Heart left ventricle (tissue), 16 donors: ENCODE measurements at regions not wholly inside any gene's neighbourhood (a gene's known extent, or its start where the extent isn't known, plus 50 kb on each side); places are given as distances from the start of the nearest gene placed in this dataset.

Source experiments
- ATAC-seq, 4 donors: fragments of 200-7000 bp; cut with Tn5 transposase; one replicate each; pipeline ENCODE4 v1.9.1; 2020 to 2022; ENCODE audit warnings: moderate library complexity in 4 of 4, mild to moderate bottlenecking in 3 of 4, moderate number of reproducible peaks in 1 of 4
- DNase-seq, 5 donors: peaks; one replicate each; pipeline ENCODE4 v3.0.0-alpha.2; 2020
- H3K27ac ChIP-seq, 12 donors: fragments of 200-600 bp; sonication (generic) in 4 of 12; one replicate each; pipeline versions ENCODE4 v1.5.0 to v1.8.0; 2016 to 2022; ENCODE audit warnings: mild to moderate bottlenecking in 2 of 12
- H3K27me3 ChIP-seq, 9 donors: fragments of 200-600 bp; sonication (generic) in 2 of 9; one replicate each; pipeline versions ENCODE4 v1.5.1 to v1.8.0; 2016 to 2022; ENCODE audit warnings: mild to moderate bottlenecking in 3 of 9
- H3K36me3 ChIP-seq, 9 donors: fragments of 200-600 bp; sonication (generic) in 2 of 9; one replicate each; pipeline versions ENCODE4 v1.5.0 to v1.8.0; 2018 to 2022; ENCODE audit warnings: mild to moderate bottlenecking in 2 of 9
- H3K4me1 ChIP-seq, 12 donors: fragments of 200-600 bp; sonication (generic) in 4 of 12; one replicate each; pipeline versions ENCODE4 v1.5.0 to v1.8.0; 2016 to 2022; ENCODE audit warnings: mild to moderate bottlenecking in 3 of 12
- H3K4me3 ChIP-seq, 12 donors: fragments of 200-600 bp; sonication (generic) in 4 of 12; one replicate each; pipeline versions ENCODE4 v1.5.0 to v1.8.0; 2017 to 2022; ENCODE audit warnings: mild to moderate bottlenecking in 9 of 12, moderate library complexity in 4 of 12
- H3K9me3 ChIP-seq, 12 donors: fragments of 200-600 bp; sonication (generic) in 4 of 12; one replicate each; pipeline versions ENCODE4 v1.5.0 to v1.8.0; 2016 to 2022; ENCODE audit warnings: mild to moderate bottlenecking in 1 of 12
- CTCF ChIP-seq, 12 donors: fragments of 200-600 bp; sonication (generic) in 4 of 12; IDR thresholded peaks; one replicate each; pipeline versions ENCODE4 v1.5.0 to v1.8.0; 2018 to 2022; ENCODE audit warnings: antibody characterized with exemption in 12 of 12, mild to moderate bottlenecking in 5 of 12
- POLR2A ChIP-seq, 2 donors: fragments of 450-650 bp; IDR thresholded peaks; one replicate each; pipeline ENCODE4 v1.6.1; 2017; ENCODE audit warnings: antibody characterized with exemption in 2 of 2, mild to moderate bottlenecking in 2 of 2, moderate library complexity in 2 of 2
- WGBS, 4 donors: extraction: QIAGEN DNeasy Blood & Tissue Kit in 2 of 4; methylation state at CpG; one replicate each; pipeline versions ENCODE4 v1.1.5 to v1.1.7; 2013 to 2018; 5-methylcytosine and 5-hydroxymethylcytosine counted together
- intact Hi-C, 10 donors: fragments of 100-400 bp; cut with DNase I; formaldehyde crosslinking; loops; one replicate each; pipeline versions ENCODE4 v1.11.1 to v1.14.2; 2022
- donor health status: ischemic (EF 13 %, LVEDD 7.1; RV severe dilation, severe dysfunction).
- donor health status: healthy with polysubstance abuse.
- donor health status: DM: no; HTN: yes; CAD: no.
- donor health status: DM: no; HTN: no; CAD: no.
- donor health status: ischemic (EF 25% LVEDD 6.9; RV normal size, moderate dysfunction).
- donor health status: ischemic (EF 25% LVEDD 5.7; RV mildly dilated, moderate dysfunction).
- donor health status: healthy.
- donor health status: DM: yes; HTN: yes; CAD: no.
- donor health status: ischemic (EF 35%, LVEDD 5.7; RV mildly dilated, moderate dysfunction).
- donor health status: nonischemic (EF 11% LVEDD 7.7; RV severe dilation, severe dysfunction).
- donor health status: DM: yes; HTN: yes; CAD: no.
- donor health status: PGD.
- donor health status: ischemic (EF 29% LVEDD 5.4; RV normal size, mild dysfunction).
- donor health status: nonischemic (EF 23%, LVEDD 6.1; RV moderate dilation, normal function).

GRCh38 chr2:241976296-241976695 lies 106.8 kb downstream of the RTP5 start:
- Histone ChIP-seq H3K9me3 (peaks cover 0 to 10% (median 0%) of the 10 kb centered on the region in 12 donors), H3K4me3 (no peak overlapping the region), H3K27ac (no peak overlapping the region), H3K4me1 (no peaks in the 10 kb centered on the region), H3K27me3 (no peaks in the 10 kb centered on the region), H3K36me3 (no peaks in the 10 kb centered on the region)
- ATAC-seq (no peak), DNase-seq (no peak)
- 87 to 92% (median 89%) methylated on average over 12 of the region's 12 CpGs for WGBS, 4 donors
- intact Hi-C loops: no loop called here
- no peak for TF ChIP-seq CTCF (IDR thresholded peaks at IDR 0.05)
- no peak for TF ChIP-seq POLR2A (IDR thresholded peaks at IDR 0.05)

DNA sequence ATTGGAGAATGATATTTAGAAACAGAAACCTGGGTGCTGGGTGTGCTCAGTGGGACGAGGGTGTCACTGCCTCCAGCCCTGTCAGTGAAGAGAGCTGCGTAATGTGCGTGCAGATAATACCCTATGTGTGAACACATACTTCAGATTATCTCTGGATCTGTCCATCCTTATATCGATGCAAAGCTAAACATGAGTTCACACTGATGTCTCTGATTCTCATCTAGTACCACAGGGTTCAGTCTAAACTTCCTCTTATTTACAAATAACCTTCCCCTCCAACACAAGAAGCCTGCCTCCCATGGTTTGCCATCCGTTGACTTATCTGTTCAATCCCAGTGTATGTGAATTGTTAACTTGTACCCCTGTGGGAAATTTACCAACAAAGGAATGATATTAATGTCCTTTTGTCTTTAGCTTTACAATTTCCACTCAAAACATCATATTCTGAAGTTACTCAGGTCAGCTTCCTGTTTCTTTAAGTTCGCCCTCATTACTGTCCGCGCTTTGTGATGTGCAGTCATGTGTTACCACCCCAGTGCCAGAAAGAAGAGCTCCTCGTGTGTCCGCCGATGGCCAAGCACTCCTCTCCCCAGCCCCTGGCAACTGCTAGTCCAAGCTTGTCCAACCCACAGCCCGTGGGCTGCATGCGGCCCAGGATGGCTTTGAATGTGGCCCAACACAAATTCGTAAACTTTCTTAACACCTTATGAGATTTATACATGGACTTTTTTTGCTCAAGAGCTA lies 108.2 kb downstream of the RTP5 start:
- no peak overlapping the region for H3K4me3 ChIP-seq
- ATAC-seq (no peak), DNase-seq (no peak)
- no peaks in the 10 kb centered on the region for H3K36me3 ChIP-seq
- no peaks in the 10 kb centered on the region for H3K27me3 ChIP-seq
- TF ChIP-seq POLR2A (IDR thresholded peaks at IDR 0.05): no peak
- no peak for TF ChIP-seq CTCF (IDR thresholded peaks at IDR 0.05)
- H3K27ac ChIP-seq: no peak overlapping the region
- peaks cover 0 to 10% (median 0%) of the 10 kb centered on the region in 12 donors for H3K9me3 ChIP-seq
- 91 to 93% (median 93%) methylated on average over 14 of the region's 14 CpGs for WGBS, 4 donors
- H3K4me1 ChIP-seq: no peaks in the 10 kb centered on the region
- intact Hi-C loops: no loop called here

DNA sequence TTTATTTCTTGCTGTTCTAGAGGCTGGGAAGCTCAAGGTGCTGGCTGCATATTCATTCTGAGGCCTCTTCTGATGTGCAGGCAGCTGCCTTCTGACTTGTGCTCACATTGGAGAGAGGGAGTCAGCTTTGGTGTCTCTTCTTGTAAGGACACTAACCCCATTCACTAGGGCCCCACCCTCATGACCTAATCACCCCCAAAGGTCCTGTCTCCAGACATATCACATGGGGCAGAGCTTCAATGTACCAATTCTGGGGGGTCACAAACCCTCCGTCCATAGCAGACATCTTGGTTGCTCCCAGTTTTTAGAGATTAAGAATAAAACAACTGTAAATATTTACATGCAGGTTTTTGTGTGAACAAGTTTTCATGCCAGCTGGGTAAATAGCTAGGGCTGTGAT lies 109.1 kb downstream of the RTP5 start:
- WGBS, 4 donors: 97 to 100% (median 100%) methylated on average over 1 of the region's 1 CpG
- Histone ChIP-seq H3K9me3 (peaks cover 0 to 10% (median 0%) of the 10 kb centered on the region in 12 donors), H3K36me3 (no peaks in the 10 kb centered on the region), H3K27ac (no peak overlapping the region), H3K4me1 (no peaks in the 10 kb centered on the region), H3K4me3 (no peak overlapping the region), H3K27me3 (no peaks in the 10 kb centered on the region)
- ATAC-seq: no peak
- TF ChIP-seq POLR2A (IDR thresholded peaks at IDR 0.05) (no peak), CTCF (IDR thresholded peaks at IDR 0.05) (no peak)
- intact Hi-C loops: no loop called here
- DNase-seq: no peak

DNA sequence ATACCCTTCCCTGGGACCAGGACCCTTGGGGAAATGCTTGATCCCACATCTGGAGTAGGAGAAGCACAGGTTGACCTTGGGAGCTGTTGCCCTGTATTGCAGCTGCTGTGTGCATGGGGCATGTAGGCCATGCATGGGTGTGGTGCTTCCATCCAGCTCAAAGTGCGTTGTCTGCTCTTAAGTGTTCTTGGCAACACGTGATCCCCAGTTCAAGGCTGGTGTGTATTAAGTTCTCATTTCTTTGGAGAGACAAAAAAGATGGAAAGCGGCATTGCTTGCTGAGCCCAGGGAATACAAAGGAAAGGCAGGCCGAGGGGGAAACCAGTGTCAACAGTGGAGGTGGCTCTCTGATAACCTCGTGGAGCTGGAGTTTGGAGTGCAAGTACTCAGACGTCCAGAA lies 110.7 kb downstream of the RTP5 start:
- no peaks in the 10 kb centered on the region for H3K36me3 ChIP-seq
- H3K4me1 ChIP-seq: no peaks in the 10 kb centered on the region
- TF ChIP-seq CTCF (IDR thresholded peaks at IDR 0.05) (no peak), POLR2A (IDR thresholded peaks at IDR 0.05) (no peak)
- DNase-seq: no peak
- peaks cover 0 to 2% (median 0%) of the 10 kb centered on the region in 9 donors for H3K27me3 ChIP-seq
- H3K9me3 ChIP-seq: peaks cover 0 to 10% (median 0%) of the 10 kb centered on the region in 12 donors
- no peak overlapping the region for H3K27ac ChIP-seq
- no peak overlapping the region for H3K4me3 ChIP-seq
- intact Hi-C loops: no loop called here
- ATAC-seq: no peak
- WGBS, 4 donors: 67 to 84% (median 72%) methylated on average over 6 of the region's 6 CpGs
